Adrenal gland (tissue), 5 donors: ENCODE measurements at regions not wholly inside any gene's neighbourhood (a gene's known extent, or its start where the extent isn't known, plus 50 kb on each side); places are given as distances from the start of the nearest gene placed in this dataset.

Source experiments
- POLR2A ChIP-seq, 2 donors: fragments of 450-650 bp; IDR thresholded peaks; one replicate each; pipeline ENCODE4 v1.6.1; 2017; ENCODE audit warnings: antibody characterized with exemption in 2 of 2, mild to moderate bottlenecking in 2 of 2, moderate library complexity in 1 of 2
- TF ChIP-seq, protein P1 (sequence below), 6 experiments: fragments of 450-650 bp in 4 of 6; fragments of 200-600 bp in 2 of 6; sonication (generic) in 1 of 6; IDR thresholded peaks; 1 replicate in 5 of 6; 2 replicates in 1 of 6; pipeline versions ENCODE4 v1.5.1 to v1.8.0; 2016 to 2021; ENCODE audit warnings: antibody characterized with exemption in 6 of 6, mild to moderate bottlenecking in 2 of 6, moderate library complexity in 1 of 6
- donor health status: DM: no; HTN: no; CAD: no.

DNA sequence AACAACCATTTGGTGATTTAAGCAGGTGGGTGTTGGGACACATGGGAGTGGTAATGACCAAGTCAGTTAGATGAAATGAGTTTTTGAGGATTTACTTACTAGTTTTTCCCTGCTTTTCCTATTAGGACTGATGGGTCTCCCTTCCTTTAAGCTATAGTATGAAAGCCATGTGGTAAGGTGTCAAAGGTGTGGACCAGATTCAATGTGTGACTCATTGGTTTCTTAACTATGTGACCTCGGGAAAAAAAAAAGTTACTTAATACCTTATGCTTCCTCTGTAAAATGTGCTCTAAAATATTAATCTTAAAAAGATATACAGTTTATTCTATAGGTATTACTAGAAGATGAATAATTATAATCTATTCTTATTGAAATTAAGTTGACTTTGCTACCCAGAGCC, 93.7 kb downstream of the DUSP10 start:
- TF ChIP-seq, protein P1, sequence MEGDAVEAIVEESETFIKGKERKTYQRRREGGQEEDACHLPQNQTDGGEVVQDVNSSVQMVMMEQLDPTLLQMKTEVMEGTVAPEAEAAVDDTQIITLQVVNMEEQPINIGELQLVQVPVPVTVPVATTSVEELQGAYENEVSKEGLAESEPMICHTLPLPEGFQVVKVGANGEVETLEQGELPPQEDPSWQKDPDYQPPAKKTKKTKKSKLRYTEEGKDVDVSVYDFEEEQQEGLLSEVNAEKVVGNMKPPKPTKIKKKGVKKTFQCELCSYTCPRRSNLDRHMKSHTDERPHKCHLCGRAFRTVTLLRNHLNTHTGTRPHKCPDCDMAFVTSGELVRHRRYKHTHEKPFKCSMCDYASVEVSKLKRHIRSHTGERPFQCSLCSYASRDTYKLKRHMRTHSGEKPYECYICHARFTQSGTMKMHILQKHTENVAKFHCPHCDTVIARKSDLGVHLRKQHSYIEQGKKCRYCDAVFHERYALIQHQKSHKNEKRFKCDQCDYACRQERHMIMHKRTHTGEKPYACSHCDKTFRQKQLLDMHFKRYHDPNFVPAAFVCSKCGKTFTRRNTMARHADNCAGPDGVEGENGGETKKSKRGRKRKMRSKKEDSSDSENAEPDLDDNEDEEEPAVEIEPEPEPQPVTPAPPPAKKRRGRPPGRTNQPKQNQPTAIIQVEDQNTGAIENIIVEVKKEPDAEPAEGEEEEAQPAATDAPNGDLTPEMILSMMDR (IDR thresholded peaks at IDR 0.05) = no peak
- no peak for TF ChIP-seq POLR2A (IDR thresholded peaks at IDR 0.05)
